Central memory CD4-positive, alpha-beta T cell (primary cell): ENCODE measurements at regions not wholly inside any gene's neighbourhood (a gene's known extent, or its start where the extent isn't known, plus 50 kb on each side); places are given as distances from the start of the nearest gene placed in this dataset.

Experiments
- DNase-seq: peaks from one replicate; pipeline ENCODE4 v3.0.0; 2022

GRCh38 chr5:155299386-155300005 is 285.9 kb downstream of the KIF4B start:
- DNase-seq = no peak

DNA sequence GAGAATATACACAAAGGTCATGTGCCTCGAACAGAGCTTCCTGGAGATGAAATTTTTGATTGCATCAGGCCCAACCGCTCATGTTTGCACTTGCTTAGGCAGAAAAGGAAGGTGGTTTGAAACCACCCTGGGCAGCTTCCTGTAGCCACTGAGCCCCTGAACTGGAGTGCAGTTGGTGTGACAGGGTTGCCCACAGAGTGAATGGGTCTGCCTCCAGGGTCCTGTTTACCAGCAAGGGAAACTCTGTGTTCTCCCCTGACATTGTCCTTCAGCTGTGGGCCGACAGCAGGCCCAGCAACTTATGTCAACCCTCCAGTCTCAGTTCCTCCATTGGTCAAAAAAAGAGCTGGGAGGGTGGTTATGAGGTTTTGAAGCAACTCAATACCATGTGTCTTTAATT is 289.6 kb downstream of the KIF4B start:
- DNase-seq = no peak

DNA sequence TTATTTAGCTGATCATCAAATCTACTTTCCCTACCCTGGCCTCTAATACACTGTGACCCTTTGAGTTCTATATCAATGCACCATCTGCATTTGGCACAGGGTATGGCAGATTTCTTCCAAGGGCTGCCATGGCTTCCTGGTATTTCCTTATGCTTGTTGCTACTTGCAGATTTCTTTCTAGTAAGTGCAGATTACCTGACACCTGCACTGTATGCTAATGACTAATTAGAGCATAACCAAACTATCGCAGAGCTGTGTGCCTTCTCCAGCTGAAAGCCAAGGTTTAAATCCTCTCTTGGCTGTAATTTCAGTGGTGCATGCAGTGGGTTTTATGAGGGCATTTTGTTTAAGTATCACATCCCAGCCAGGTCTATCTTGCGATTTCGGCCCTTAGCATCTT is 293.7 kb downstream of the KIF4B start:
- no peak for DNase-seq

- no peak for DNase-seq
These were observed 294.7 kb downstream of the KIF4B start for GRCh38 chr5:155308289-155308688.

GRCh38 chr5:155309021-155309746 is 295.6 kb downstream of the KIF4B start:
- no peak for DNase-seq

GRCh38 chr5:155311721-155312120 is 298.2 kb downstream of the KIF4B start:
- no peak for DNase-seq

GRCh38 chr5:155313518-155313917 is 300.0 kb downstream of the KIF4B start:
- no peak for DNase-seq

DNA sequence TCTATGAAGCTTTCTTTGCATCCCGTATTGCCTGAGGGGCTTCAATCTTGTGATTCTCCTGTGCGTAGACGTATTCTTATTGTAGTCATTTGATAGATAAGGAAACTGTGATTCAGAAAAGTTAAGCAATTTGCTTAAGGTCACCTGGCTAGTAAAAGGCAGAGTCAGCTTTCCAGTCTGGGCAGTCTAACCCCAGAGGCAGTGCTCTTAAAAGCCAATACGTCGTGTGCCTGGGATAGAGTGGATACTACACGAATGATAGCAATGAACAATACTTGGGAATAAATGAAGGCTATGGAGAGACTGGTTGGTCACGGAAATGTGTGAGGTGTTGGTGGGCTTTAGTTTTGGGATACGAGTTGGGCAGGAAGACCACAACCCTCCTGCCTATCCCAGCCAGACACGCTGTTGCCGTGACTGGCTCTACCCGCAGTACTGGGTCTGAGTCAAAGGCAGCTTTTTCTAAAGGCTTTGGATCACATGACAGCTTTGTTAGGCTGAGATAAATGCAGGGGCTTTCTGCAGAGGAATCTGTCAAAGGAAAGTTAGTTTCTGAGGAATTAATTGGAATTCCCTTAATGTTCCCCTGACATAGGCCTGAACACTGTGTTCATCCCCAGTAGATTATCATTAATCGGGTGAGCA is 302.6 kb downstream of the KIF4B start:
- DNase-seq = no peak

GRCh38 chr5:155332618-155333017 is 319.1 kb downstream of the KIF4B start:
- DNase-seq = no peak

DNA sequence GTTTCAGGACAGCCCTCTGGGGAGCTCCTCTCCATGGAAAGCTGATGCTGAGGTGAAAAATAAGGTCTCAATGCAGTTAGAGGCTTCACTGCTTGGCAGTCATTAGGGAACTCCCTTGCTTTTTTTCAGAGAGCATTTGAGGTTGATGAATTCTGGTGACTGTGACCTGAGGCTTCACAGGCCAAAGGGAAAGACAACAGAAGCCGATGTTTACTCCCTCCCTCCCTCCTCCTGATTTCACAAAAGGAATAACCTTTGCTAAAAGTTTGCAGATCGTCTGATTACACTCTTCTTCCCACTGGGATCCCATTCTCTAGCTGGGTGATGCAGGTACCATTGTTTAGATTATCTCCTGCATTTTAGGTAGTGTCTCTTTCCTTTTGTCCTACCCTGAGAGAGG is 329.4 kb downstream of the KIF4B start:
- DNase-seq = no peak

DNA sequence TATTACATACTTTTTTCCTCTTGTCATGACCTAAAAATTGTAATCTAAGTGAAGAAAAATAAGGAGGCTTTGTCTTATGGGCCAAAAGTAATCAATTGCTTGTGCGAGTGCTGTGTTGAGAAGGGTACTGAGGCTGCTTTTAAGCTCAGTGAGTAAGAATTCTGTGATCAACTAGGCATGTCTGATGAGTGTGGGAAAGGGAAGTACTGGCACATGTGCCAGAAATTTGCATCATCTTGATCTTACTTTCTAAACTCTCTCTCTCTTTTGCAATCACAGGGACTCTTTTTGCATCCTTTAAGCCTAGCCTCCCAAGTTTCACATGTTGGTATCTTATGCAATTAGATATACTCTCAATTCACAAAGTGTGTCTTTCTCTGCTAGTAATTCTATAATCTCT is 329.9 kb downstream of the KIF4B start:
- DNase-seq = no peak

DNA sequence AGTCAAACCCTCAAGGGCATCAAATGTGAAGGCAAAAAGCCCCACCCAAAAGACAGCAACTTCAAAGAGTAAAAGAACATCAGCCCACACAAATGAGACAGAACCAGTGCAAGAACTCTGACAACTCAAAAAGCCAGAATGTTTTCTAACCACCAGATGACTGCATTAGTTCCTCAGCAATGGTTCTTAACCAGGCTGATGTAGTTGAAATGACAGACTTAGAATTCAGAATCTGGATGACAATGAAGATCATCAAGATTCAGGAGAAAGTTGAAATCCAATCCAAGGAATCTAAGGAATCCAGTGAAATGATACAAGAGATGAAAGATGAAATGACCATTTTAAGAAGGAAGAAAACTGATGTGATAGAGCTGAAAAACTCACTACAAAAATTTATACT is 339.7 kb downstream of the KIF4B start:
- no peak for DNase-seq

GRCh38 chr5:155366096-155366495 is 352.5 kb downstream of the KIF4B start:
- no peak for DNase-seq

GRCh38 chr5:155367841-155368240 is 354.3 kb downstream of the KIF4B start:
- DNase-seq = no peak

GRCh38 chr5:155368490-155368889 is 354.9 kb downstream of the KIF4B start:
- DNase-seq = no peak

DNA sequence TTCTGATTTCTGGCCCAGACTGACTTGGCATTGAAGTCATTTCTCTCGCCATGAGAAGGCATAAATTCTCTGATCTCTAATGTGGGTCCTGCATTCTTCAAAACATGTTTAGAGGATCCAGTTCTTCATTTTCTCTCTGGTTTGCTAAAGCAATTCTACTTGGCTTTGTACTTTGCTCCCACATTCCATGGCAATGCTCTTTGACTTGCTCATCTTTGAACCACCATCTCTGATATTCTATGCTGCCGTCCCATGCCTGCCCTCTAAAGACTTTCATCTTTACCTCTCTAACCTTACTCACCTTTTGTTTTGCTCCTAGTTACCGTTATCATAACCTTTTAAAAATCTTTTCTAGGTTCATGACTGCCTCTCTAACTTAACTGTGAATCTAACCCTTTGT is 366.9 kb downstream of the KIF4B start:
- DNase-seq = no peak

DNA sequence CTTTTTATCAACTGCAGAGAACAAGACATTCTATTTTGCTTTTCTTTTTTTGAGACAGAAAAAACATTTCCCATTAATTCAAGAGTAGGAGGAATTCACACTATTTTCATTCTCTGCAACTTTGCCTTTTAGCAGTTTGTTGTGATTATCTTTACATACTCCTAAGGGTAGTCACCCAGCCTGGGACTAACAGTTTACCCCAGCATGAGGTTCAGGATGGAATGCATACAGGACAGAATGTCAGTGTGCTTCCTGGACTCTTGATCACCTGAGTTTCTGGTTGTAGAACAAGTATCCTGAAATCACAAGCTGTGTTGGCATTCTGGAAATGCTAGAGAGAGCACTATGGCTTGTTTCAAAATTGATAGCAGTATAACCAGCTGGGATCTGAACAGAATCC is 368.1 kb downstream of the KIF4B start:
- no peak for DNase-seq

DNA sequence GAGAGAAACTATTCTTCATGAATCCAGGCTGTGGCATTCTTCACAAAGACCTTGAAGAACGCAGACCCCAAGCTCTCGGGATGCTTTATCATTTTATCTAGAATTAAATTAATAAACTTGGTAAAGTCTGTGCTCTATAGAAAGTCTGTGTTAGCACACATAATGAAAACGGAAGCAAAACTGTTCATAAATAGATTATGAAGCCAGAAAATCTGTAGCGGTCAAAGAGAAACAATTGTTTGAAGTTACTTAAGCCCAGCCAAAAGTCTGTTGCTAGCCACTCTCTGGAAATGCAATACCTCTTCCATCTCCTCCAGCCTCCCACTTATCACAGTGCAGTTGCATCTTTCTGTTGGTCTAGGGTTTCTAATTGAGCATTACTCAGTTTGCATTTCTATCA is 375.9 kb downstream of the KIF4B start:
- DNase-seq = no peak

DNA sequence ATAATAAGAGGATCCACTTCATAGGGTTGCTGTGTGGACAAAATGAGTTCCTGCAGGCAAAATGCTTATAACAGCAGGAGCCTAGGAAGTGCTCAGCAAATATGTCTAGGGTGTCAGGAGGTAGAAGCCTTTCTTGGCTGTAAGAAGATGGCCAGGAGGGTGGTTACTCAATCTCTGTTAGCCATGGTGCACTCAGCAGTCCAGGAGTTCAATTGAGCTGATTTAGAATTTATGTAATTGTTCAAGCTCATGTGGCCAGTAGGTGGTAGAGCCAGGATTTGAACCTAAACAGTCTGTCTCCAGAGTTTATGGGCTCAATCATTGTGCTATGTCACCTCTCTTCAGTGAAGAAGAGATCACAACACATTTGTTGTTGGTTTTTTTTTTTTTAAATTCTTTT is 381.2 kb downstream of the KIF4B start:
- DNase-seq = no peak

GRCh38 chr5:155402927-155403640 is 389.5 kb downstream of the KIF4B start:
- no peak for DNase-seq

DNA sequence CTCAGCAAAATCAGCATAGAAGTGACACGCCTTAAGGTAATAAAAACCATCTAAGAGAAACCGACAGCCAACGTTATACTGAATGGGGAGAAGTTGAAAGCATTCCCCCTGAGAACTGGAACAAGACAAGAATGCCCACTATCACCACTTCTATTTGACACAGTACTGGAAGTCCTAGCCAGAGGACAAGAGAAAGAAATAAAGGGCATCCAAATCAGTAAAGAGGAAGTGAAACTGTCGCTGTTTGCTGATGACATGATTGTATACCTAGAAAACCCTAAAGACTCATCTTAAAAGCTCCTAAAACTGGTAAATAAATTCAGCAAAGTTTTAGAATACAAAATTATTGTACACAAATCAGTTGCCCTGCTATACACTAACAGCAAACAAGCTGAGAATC is 393.3 kb downstream of the KIF4B start:
- DNase-seq = no peak

DNA sequence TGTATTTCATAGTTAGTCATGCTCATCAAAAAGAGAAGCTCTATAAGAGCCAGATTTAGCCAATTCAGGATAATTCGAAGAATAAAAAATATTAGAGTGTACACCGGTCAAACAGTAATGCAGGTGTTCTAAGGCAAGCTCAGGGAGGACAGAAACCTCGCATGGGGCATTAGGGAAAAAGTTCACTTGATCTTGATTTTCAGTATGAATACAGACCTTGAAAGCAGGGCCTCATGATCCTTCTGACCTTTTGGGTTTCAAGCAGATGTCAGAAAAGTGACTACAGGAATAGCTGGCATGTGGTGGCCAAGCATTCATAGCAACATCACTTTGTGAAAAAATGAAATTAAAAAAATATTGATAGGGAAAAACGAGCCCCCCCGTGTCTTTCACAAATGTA is 394.9 kb downstream of the KIF4B start:
- DNase-seq = no peak

GRCh38 chr5:155416765-155417164 is 403.2 kb downstream of the KIF4B start:
- no peak for DNase-seq
